Glomerular visceral epithelial cell (primary cell): ENCODE measurements at regions not wholly inside any gene's neighbourhood (a gene's known extent, or its start where the extent isn't known, plus 50 kb on each side); places are given as distances from the start of the nearest gene placed in this dataset.

ENCODE experiments used
- DNase-seq: peaks from one replicate; pipeline ENCODE4 v3.0.0-alpha.2; 2016; ENCODE audit errors: extremely low spot score

GRCh38 chr9:81193362-81194339, 495.7 kb downstream of the TLE1 start:
- DNase-seq = no peak

- no peak for DNase-seq
These were observed 498.1 kb downstream of the TLE1 start for GRCh38 chr9:81191222-81191621.

- DNase-seq = no peak
These were observed 498.7 kb downstream of the TLE1 start for GRCh38 chr9:81190659-81191058.

GRCh38 chr9:81183761-81184160, 505.6 kb downstream of the TLE1 start:
- DNase-seq = peak; percentile 57

- DNase-seq = peak; percentile 89
These were observed 506.9 kb downstream of the TLE1 start for GRCh38 chr9:81182431-81182830.

- no peak for DNase-seq
These were observed 515.3 kb downstream of the TLE1 start for GRCh38 chr9:81174023-81174422.

GRCh38 chr9:81171689-81172088, 517.7 kb downstream of the TLE1 start:
- no peak for DNase-seq

- no peak for DNase-seq
These were observed 527.0 kb downstream of the TLE1 start for GRCh38 chr9:81162361-81162760.

GRCh38 chr9:81156381-81156780, 533.0 kb downstream of the TLE1 start:
- DNase-seq = no peak

- DNase-seq = no peak
These were observed 539.2 kb downstream of the TLE1 start for GRCh38 chr9:81150016-81150625.

- peak; percentile 25 for DNase-seq
These were observed 542.5 kb downstream of the TLE1 start for GRCh38 chr9:81146684-81147337.

- DNase-seq = no peak
These were observed 543.1 kb downstream of the TLE1 start for GRCh38 chr9:81146241-81146640.

GRCh38 chr9:81145331-81145963, 543.9 kb downstream of the TLE1 start:
- no peak for DNase-seq

- DNase-seq = no peak
These were observed 547.4 kb downstream of the TLE1 start for GRCh38 chr9:81141961-81142360.

GRCh38 chr9:81137976-81138568, 551.3 kb downstream of the TLE1 start:
- no peak for DNase-seq

GRCh38 chr9:81132796-81133195, 556.6 kb downstream of the TLE1 start:
- no peak for DNase-seq

- DNase-seq = peak; percentile 35
These were observed 557.0 kb downstream of the TLE1 start for GRCh38 chr9:81132318-81132717.

- no peak for DNase-seq
These were observed 560.6 kb downstream of the TLE1 start for GRCh38 chr9:81128701-81129100.

- DNase-seq = no peak
These were observed 563.8 kb downstream of the TLE1 start for GRCh38 chr9:81125446-81126092.

- no peak for DNase-seq
These were observed 565.8 kb downstream of the TLE1 start for GRCh38 chr9:81123526-81123925.

- no peak for DNase-seq
These were observed 566.6 kb downstream of the TLE1 start for GRCh38 chr9:81122749-81123148.
